ENCODE measurements at regions not wholly inside any gene's neighbourhood (a gene's known extent, or its start where the extent isn't known, plus 50 kb on each side); places are given as distances from the start of the nearest gene placed in this dataset.

DNA sequence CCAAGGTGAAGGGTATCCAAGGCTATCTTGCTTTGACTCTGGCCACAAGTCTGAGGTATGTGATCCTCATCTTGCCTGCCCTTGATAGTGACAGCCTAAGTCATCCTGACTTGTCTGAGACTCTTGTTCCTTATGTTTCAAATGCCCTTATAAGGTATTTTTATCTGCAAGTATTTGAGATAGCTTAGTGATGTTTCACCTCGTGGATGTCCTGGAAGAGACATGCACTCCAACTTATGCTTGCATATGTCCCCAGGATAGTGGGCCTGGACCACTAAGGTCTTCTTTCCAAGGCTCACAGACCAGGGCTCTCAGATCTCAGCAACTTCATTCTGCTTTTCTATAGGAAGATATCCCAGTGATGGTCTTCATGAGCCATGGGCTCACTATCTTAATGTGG is 120.5 kb upstream of the WDR1 start (continued):
- TF ChIP-seq, protein P1, sequence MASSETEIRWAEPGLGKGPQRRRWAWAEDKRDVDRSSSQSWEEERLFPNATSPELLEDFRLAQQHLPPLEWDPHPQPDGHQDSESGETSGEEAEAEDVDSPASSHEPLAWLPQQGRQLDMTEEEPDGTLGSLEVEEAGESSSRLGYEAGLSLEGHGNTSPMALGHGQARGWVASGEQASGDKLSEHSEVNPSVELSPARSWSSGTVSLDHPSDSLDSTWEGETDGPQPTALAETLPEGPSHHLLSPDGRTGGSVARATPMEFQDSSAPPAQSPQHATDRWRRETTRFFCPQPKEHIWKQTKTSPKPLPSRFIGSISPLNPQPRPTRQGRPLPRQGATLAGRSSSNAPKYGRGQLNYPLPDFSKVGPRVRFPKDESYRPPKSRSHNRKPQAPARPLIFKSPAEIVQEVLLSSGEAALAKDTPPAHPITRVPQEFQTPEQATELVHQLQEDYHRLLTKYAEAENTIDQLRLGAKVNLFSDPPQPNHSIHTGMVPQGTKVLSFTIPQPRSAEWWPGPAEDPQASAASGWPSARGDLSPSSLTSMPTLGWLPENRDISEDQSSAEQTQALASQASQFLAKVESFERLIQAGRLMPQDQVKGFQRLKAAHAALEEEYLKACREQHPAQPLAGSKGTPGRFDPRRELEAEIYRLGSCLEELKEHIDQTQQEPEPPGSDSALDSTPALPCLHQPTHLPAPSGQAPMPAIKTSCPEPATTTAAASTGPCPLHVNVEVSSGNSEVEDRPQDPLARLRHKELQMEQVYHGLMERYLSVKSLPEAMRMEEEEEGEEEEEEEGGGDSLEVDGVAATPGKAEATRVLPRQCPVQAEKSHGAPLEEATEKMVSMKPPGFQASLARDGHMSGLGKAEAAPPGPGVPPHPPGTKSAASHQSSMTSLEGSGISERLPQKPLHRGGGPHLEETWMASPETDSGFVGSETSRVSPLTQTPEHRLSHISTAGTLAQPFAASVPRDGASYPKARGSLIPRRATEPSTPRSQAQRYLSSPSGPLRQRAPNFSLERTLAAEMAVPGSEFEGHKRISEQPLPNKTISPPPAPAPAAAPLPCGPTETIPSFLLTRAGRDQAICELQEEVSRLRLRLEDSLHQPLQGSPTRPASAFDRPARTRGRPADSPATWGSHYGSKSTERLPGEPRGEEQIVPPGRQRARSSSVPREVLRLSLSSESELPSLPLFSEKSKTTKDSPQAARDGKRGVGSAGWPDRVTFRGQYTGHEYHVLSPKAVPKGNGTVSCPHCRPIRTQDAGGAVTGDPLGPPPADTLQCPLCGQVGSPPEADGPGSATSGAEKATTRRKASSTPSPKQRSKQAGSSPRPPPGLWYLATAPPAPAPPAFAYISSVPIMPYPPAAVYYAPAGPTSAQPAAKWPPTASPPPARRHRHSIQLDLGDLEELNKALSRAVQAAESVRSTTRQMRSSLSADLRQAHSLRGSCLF (CRISPR knock-in tag; IDR thresholded peaks at IDR 0.05; ENCODE audit: borderline replicate concordance), result no peak

DNA sequence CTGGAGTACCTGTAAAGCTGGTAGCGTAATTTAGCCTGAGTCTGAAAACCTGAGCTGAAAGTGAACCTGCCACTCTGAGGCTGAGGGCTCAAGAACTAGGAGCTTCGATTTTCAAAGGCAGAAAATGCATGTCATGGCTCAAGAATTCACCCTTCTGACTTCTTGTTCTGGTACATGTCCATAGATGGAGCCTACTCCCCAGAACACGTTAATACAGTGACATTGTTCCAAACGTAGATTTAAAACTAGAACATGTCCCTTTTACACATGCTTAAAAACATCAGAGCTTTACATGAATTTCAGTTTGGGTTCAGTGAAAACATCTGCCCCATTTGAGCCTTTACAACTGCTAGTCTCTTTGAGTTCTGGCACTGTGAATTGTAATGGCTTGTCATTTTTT is 115.5 kb upstream of the WDR1 start:
- Histone ChIP-seq H3K4me3 (replicated peaks in 1 of 3; ENCODE audit: insufficient read depth in 1 of 3, low read depth in 2 of 3, low read length in 3 of 3) (no peak overlapping the region), H4K20me1 (ENCODE audit: insufficient read depth, low read length) (no peaks in the 10 kb centered on the region), H3K27ac (ENCODE audit: extremely low read length, insufficient read depth, low read length) (no peak overlapping the region), H3K4me1 (ENCODE audit: insufficient read depth, low read length) (no peaks in the 10 kb centered on the region), H3K9ac (ENCODE audit: insufficient read depth, low read depth, low read length) (no peak overlapping the region), H3K79me2 (ENCODE audit: insufficient read depth, low read length) (no peaks in the 10 kb centered on the region), H3K36me3 (replicated peaks in 1 of 2; ENCODE audit: control insufficient read depth in 1 of 2, insufficient read depth in 2 of 2, low read length in 2 of 2) (no peaks in the 10 kb centered on the region), H3K4me2 (ENCODE audit: low read depth, low read length) (no peak overlapping the region), H3K9me3 (ENCODE audit: low read length) (no peaks in the 10 kb centered on the region), H3K27me3 (ENCODE audit: control insufficient read depth in 1 of 2, insufficient read depth in 2 of 2, low read length in 2 of 2) (peaks cover 0 to 3% of the 10 kb centered on the region in 2 experiments; a peak in 1 of 5 replicates), H2AFZ (ENCODE audit: low read length) (no peak overlapping the region)
- ATAC-seq, result no peak
- DNase-seq (ENCODE audit: low spot score), result no peak
- no TSS peak for BruUV-seq (replicated peaks)
- POLR2A ChIA-PET, result no interaction called here
- in situ Hi-C loops (cut with HindIII; ENCODE audit: extremely low pct_ligation_motif_present, low pct_unique_long_range_greater_than_20kb), result no loop called here
- CTCF ChIA-PET (ENCODE audit: low intra/inter-chr PET ratio, low total read pairs), result no interaction called here
- no peak for FAIRE-seq
- no CpG with 5 or more reads among the region's 4 CpGs for WGBS (ENCODE audit: low lambda C conversion rate)
- intact Hi-C loops (cut with micrococcal nuclease; ENCODE audit: unreplicated experiment), result no loop called here
- TF ChIP-seq LCORL (IDR thresholded peaks at IDR 0.05), result no peak
- TF ChIP-seq LCORL (CRISPR knock-in tag; IDR thresholded peaks at IDR 0.05), result no peak
- TF ChIP-seq ZNF761 (CRISPR knock-in tag; conservative IDR thresholded peaks at IDR 0.05), result no peak
- TF ChIP-seq, protein P2, sequence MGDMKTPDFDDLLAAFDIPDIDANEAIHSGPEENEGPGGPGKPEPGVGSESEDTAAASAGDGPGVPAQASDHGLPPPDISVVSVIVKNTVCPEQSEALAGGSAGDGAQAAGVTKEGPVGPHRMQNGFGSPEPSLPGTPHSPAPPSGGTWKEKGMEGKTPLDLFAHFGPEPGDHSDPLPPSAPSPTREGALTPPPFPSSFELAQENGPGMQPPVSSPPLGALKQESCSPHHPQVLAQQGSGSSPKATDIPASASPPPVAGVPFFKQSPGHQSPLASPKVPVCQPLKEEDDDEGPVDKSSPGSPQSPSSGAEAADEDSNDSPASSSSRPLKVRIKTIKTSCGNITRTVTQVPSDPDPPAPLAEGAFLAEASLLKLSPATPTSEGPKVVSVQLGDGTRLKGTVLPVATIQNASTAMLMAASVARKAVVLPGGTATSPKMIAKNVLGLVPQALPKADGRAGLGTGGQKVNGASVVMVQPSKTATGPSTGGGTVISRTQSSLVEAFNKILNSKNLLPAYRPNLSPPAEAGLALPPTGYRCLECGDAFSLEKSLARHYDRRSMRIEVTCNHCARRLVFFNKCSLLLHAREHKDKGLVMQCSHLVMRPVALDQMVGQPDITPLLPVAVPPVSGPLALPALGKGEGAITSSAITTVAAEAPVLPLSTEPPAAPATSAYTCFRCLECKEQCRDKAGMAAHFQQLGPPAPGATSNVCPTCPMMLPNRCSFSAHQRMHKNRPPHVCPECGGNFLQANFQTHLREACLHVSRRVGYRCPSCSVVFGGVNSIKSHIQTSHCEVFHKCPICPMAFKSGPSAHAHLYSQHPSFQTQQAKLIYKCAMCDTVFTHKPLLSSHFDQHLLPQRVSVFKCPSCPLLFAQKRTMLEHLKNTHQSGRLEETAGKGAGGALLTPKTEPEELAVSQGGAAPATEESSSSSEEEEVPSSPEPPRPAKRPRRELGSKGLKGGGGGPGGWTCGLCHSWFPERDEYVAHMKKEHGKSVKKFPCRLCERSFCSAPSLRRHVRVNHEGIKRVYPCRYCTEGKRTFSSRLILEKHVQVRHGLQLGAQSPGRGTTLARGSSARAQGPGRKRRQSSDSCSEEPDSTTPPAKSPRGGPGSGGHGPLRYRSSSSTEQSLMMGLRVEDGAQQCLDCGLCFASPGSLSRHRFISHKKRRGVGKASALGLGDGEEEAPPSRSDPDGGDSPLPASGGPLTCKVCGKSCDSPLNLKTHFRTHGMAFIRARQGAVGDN (CRISPR knock-in tag; IDR thresholded peaks at IDR 0.05), result no peak
- no peak for TF ChIP-seq MXI1 (IDR thresholded peaks at IDR 0.05; ENCODE audit: borderline replicate concordance, low read depth, low read length)
- TF ChIP-seq AGO1 (IDR thresholded peaks at IDR 0.05; ENCODE audit: low read depth, low read length, poor library complexity, severe bottlenecking), result no peak
- no peak for TF ChIP-seq GZF1 (CRISPR knock-in tag; IDR thresholded peaks at IDR 0.05)
- no peak for TF ChIP-seq GLI4 (CRISPR knock-in tag; IDR thresholded peaks at IDR 0.05; ENCODE audit: borderline replicate concordance)
- TF ChIP-seq, protein P3, sequence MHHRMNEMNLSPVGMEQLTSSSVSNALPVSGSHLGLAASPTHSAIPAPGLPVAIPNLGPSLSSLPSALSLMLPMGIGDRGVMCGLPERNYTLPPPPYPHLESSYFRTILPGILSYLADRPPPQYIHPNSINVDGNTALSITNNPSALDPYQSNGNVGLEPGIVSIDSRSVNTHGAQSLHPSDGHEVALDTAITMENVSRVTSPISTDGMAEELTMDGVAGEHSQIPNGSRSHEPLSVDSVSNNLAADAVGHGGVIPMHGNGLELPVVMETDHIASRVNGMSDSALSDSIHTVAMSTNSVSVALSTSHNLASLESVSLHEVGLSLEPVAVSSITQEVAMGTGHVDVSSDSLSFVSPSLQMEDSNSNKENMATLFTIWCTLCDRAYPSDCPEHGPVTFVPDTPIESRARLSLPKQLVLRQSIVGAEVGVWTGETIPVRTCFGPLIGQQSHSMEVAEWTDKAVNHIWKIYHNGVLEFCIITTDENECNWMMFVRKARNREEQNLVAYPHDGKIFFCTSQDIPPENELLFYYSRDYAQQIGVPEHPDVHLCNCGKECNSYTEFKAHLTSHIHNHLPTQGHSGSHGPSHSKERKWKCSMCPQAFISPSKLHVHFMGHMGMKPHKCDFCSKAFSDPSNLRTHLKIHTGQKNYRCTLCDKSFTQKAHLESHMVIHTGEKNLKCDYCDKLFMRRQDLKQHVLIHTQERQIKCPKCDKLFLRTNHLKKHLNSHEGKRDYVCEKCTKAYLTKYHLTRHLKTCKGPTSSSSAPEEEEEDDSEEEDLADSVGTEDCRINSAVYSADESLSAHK (CRISPR knock-in tag; IDR thresholded peaks at IDR 0.05; ENCODE audit: borderline replicate concordance), result no peak
- no peak for TF ChIP-seq POLR2AphosphoS2 (IDR thresholded peaks at IDR 0.05; ENCODE audit: low read depth, low read length)
- TF ChIP-seq PHF5A (CRISPR knock-in tag; IDR thresholded peaks at IDR 0.05; ENCODE audit: low read depth, unreplicated experiment), result no peak
